Calu3 (cell line): ENCODE measurements at regions not wholly inside any gene's neighbourhood (a gene's known extent, or its start where the extent isn't known, plus 50 kb on each side); places are given as distances from the start of the nearest gene placed in this dataset.

Experiments
- BruUV-seq: library from RNA; stranded (reverse); fragments of 400-500 nt; replicated peaks from 2 replicates; lab custom pipeline; 2021; lab: Mats Ljungman, UMichigan
- CTCF ChIA-PET: fragments of 300-600 bp; sonication (Branson Sonifier 250); formaldehyde crosslinking; loops from one replicate; lab custom pipeline; 2022; ENCODE audit warnings: antibody characterized with exemption; lab: Charles Lee
- DNase-seq: peaks from one replicate; pipeline ENCODE4 v3.0.0; 2022
- H3K27ac Mint-ChIP-seq: one replicate; pipeline ENCODE4 v1.8.0; 2022; ENCODE audit warnings: mixed read lengths; ENCODE audit not compliant: unreplicated experiment
- H3K27me3 Mint-ChIP-seq: one replicate; pipeline ENCODE4 v1.8.0; 2022; ENCODE audit warnings: mixed read lengths; ENCODE audit not compliant: unreplicated experiment
- H3K36me3 Mint-ChIP-seq: one replicate; pipeline ENCODE4 v1.8.0; 2022; ENCODE audit warnings: mild to moderate bottlenecking, moderate library complexity, mixed read lengths; ENCODE audit not compliant: insufficient read depth, unreplicated experiment
- H3K4me1 Mint-ChIP-seq: one replicate; pipeline ENCODE4 v1.8.0; 2022; ENCODE audit warnings: mild to moderate bottlenecking, low read depth, mixed read lengths; ENCODE audit not compliant: unreplicated experiment
- H3K4me3 Mint-ChIP-seq: one replicate; pipeline ENCODE4 v1.8.0; 2022; ENCODE audit warnings: mild to moderate bottlenecking, low read depth, moderate library complexity, mixed read lengths; ENCODE audit not compliant: unreplicated experiment
- H3K9me3 Mint-ChIP-seq: one replicate; pipeline ENCODE4 v1.8.0; 2022; ENCODE audit warnings: low read depth, mixed read lengths; ENCODE audit not compliant: unreplicated experiment
- CTCF ChIP-seq: fragments of 200-600 bp; IDR thresholded peaks from one replicate; pipeline ENCODE4 v1.8.0; 2022; ENCODE audit warnings: antibody characterized with exemption; ENCODE audit not compliant: unreplicated experiment
- intact Hi-C: fragments of 100-400 bp; cut with micrococcal nuclease; formaldehyde crosslinking; loops from one replicate; pipeline ENCODE4 v1.10.0; 2022; ENCODE audit not compliant: unreplicated experiment

GRCh38 chr3:159829539-159830227 is 159.0 kb upstream of the IL12A start:
- Mint-ChIP-seq H3K4me3 (no peak overlapping the region), H3K4me1 (peaks cover 15% of the 10 kb centered on the region), H3K9me3 (no peaks in the 10 kb centered on the region), H3K27me3 (no peaks in the 10 kb centered on the region), H3K27ac (no peak overlapping the region), H3K36me3 (no peaks in the 10 kb centered on the region)
- TF ChIP-seq CTCF = no peak
- DNase-seq = peak; percentile 46
- CTCF ChIA-PET = interaction anchor here (1.5 kb wide), 1 partner anchor 15 kb away, joined by 4 read pairs; no protein-coding TSS in a partner anchor
- intact Hi-C loops = loop anchor here (1.0 to 10.0 kb wide), 3 partner anchors 43 to 505 kb away; no protein-coding TSS in a partner anchor
- no TSS peak for BruUV-seq

- BruUV-seq = no TSS peak
- Mint-ChIP-seq H3K27me3 (no peaks in the 10 kb centered on the region), H3K36me3 (no peaks in the 10 kb centered on the region), H3K27ac (no peak overlapping the region), H3K9me3 (no peaks in the 10 kb centered on the region), H3K4me1 (peaks cover 5% of the 10 kb centered on the region), H3K4me3 (no peak overlapping the region)
- TF ChIP-seq CTCF = no peak
- intact Hi-C loops = loop anchor here (10.0 kb wide), 1 partner anchor 504 kb away; no protein-coding TSS in a partner anchor
- DNase-seq = no peak
- CTCF ChIA-PET = no interaction called here
Observed at GRCh38 chr3:159830523-159831154, 158.0 kb upstream of the IL12A start.

GRCh38 chr3:159831466-159831865 is 157.2 kb upstream of the IL12A start:
- no peak for DNase-seq
- Mint-ChIP-seq H3K36me3 (no peaks in the 10 kb centered on the region), H3K4me1 (no peaks in the 10 kb centered on the region), H3K4me3 (no peak overlapping the region), H3K9me3 (no peaks in the 10 kb centered on the region), H3K27ac (no peak overlapping the region), H3K27me3 (no peaks in the 10 kb centered on the region)
- CTCF ChIA-PET = no interaction called here
- intact Hi-C loops = loop anchor here (10.0 kb wide), 1 partner anchor 503 kb away; no protein-coding TSS in a partner anchor
- BruUV-seq = no TSS peak
- TF ChIP-seq CTCF = no peak

- CTCF ChIA-PET = no interaction called here
- no peaks in the 10 kb centered on the region for H3K4me1 Mint-ChIP-seq
- intact Hi-C loops = loop anchor here (10.0 kb wide), 1 partner anchor 503 kb away; no protein-coding TSS in a partner anchor
- H3K9me3 Mint-ChIP-seq = no peaks in the 10 kb centered on the region
- no peak overlapping the region for H3K27ac Mint-ChIP-seq
- no peaks in the 10 kb centered on the region for H3K36me3 Mint-ChIP-seq
- DNase-seq = no peak
- H3K27me3 Mint-ChIP-seq = no peaks in the 10 kb centered on the region
- TF ChIP-seq CTCF = no peak
- no peak overlapping the region for H3K4me3 Mint-ChIP-seq
- BruUV-seq = no TSS peak
Observed at GRCh38 chr3:159832024-159832423, 156.6 kb upstream of the IL12A start.
